Ovary (tissue), 3 donors: ENCODE measurements at regions not wholly inside any gene's neighbourhood (a gene's known extent, or its start where the extent isn't known, plus 50 kb on each side); places are given as distances from the start of the nearest gene placed in this dataset.

ENCODE experiments used
- CTCF ChIP-seq, 3 donors: fragments of 450-650 bp in 2 of 3; fragments of 200-600 bp in 1 of 3; IDR thresholded peaks; one replicate each; pipeline versions ENCODE4 v1.5.1 to v1.8.0; 2016 to 2022; ENCODE audit warnings: antibody characterized with exemption in 3 of 3, mild to moderate bottlenecking in 1 of 3
- POLR2A ChIP-seq: fragments of 450-650 bp; IDR thresholded peaks from one replicate; pipeline ENCODE4 v1.6.1; 2017; ENCODE audit warnings: antibody characterized with exemption, mild to moderate bottlenecking, moderate library complexity
- donor health status: DM: no; HTN: no; CAD: no.

GRCh38 chr6:22668717-22669116 is 99.4 kb downstream of the HDGFL1 start:
- TF ChIP-seq CTCF (IDR thresholded peaks at IDR 0.05) (no peak), POLR2A (no peak)
